ENCODE measurements at regions not wholly inside any gene's neighbourhood (a gene's known extent, or its start where the extent isn't known, plus 50 kb on each side); places are given as distances from the start of the nearest gene placed in this dataset.
A peak's percentile ranks its signal among the peaks of the same experiment; 100 is the strongest.
"Not testable (repeated sequence)": the region's sequence is repeated elsewhere in the genome, so short reads cannot be mapped to it uniquely, and the experiment has no call there.

DNA sequence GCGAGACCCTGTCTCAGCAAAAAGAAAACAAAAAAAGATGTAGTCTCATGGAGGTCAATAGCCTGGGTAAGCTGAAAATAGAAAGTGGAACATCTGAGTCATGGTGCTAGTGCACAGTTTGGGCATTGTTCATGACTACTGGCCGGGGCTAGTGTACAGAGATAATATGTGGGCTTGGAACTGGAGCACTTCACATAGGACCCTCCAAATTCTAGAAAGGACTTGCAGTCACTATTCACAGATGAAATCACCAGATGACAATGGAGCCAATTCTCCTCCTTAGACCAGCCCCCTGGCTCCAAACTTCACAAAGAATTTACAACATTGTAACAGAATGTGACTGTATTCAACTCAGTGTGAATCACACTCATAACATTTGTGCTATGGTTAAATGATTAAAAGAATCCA is 367.8 kb upstream of the SLC7A11 start:
- DNase-seq, result no peak

DNA sequence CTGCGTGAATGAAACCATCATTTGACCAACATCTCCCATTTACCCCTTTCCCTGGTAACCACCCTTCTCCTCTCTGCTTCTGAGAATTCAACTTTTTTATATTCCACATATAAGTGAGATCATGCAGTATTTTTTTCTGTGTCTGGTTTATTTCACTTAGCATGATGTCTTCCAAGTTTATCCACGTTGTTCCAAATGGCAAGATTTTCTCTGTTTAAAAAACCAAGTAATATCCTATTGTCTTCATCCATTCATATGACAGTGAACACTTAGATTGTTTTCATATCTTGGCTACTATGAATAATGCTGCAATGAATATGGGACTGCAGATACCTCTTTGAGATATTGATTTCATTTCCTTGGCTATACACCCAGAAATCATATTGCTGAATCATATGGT is 362.4 kb upstream of the SLC7A11 start:
- no peak for DNase-seq

DNA sequence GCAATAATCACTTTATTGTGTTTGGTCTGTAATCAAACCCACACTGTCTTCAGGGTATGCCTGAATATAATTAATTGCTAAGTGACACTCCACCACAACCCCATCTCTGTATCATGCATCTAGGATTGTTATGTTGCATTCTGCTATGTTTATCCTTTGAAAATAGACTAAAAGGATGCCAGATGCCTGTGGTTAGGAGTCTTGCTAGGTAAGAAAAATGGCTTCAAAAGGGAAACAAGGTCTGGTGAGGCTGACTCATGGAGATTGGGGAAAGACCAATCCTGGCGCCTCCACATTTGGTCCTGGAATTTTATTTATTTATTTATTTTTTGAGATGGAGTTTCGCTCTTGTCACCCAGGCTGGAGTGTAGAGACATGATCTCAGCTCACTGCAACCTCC is 360.5 kb upstream of the SLC7A11 start:
- DNase-seq, result no peak

DNA sequence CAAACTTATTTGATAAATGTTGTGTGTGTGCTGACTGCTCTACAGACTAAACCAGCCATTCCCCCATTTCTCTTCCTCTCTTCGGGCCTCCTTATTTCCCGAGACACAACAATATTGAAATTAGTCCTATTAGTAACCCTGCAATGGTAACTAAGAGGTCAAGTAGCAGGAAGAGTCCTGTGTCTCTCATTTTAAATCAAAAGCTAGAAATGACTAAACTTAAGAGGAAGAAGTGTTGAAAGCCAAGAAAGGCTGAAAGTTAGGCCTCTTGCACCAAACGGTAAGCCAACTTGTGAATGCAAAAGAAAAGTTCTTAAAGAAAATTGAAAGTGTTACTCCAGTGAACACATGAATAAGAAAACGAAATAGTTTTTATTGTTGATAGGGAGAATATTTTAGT is 357.8 kb upstream of the SLC7A11 start:
- no peak for DNase-seq

DNA sequence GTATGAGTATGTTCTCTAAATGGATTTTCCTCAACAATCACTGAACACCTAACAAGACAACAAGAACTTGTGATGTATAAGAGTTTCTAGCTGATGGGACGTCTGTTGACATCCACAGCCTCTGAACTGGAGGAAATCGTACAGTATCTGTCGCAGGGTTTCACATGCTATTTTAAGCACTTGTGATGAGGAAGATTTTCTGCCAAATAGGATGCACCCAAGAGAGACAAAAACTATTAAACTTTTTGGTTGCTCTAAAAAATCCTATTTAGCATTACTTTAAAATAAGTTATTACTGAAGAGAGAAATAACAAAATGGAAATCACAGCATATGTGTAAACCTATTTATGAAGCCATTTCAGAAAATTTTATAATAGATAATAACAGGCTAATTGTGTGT is 356.1 kb upstream of the SLC7A11 start:
- no peak for DNase-seq

DNA sequence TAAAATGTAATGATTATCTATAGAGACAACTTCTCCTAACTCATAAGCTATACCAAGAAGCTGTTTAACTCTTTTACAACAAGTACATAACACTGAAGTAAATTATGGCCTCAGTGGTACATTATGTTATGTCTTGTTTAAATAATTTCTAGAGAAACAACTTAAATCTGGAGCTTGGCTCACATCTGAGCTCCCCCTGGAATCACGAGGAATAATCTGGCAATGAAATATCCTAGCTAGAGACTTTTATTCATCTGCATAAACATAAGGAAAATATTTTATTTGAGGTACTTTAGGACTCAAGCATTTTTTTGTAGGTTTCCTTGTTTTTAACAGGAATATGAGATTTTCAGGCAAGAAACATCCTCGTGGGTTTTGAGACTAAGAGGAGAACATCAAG is 354.7 kb upstream of the SLC7A11 start:
- DNase-seq, result no peak

DNA sequence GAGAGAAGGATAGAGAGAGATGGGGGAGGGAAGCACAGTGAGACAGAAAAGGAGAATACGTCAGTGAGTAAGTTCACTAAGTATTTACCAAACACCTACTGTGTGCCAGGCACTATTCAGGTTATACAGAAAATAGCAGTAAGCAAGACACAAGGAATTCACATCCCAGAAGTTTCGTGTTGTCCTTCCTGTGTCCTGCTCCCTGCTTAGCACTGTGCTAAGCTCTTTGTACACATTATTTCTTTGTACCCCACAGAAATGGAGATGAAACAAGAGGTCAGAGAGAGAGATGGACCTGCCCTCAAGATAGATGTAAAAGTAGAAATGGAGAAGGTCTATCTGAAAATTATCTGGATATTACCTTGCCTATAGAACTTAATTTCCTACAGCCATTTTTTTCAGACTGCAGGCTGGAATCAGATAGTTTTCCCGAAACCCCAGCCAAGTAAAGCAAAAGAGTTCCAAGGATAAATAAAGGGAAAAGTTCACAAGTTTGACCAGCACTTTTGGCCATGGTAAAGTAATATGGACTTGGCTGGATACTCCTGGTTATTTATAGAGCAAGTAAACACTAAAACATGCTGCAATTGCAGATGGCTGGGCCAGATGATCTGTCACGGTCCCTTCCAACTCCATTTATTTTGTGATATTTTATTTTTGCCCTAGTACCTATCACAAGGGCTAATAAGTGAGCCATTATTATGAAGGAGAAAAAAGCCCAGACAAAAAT is 353.7 kb upstream of the SLC7A11 start:
- no peak for DNase-seq

DNA sequence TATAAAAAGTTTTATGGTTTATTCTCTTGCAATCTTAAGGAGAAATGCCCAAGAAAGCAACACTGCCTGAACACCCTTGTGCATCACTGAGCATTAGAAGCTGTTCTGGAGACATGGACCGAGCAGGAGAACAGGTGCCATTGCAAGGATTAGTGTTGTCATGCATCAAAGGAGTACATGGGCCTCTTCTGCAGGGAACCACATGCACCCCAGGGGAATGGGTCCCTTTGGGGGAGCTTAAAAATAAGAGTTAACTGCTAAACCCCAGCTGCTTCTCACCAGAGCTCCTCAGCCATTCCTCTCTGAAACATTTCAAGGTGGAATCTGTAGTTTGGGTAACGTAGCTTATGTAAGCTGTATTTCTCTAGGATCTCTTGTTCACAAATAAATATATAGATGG is 353.0 kb upstream of the SLC7A11 start:
- no peak for DNase-seq

DNA sequence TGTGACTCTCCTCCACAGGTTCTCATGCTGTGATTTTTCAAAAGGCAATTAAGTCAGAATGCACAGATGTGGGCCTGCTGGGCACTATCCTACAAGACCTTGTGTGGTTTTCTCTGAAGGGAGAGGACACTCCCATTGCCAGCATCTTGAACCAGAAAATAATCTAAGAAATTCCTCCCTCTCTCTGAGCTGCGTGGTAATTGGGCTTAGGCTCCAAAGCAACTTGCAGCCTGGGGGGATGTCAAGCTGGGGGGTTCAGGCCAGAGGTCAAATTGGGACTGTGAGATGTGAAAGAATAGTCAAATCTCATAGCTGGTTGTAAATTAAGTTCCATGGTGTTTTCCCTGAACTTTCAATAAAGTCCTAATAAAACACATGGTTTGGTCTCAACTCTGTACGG is 350.6 kb upstream of the SLC7A11 start:
- no peak for DNase-seq

DNA sequence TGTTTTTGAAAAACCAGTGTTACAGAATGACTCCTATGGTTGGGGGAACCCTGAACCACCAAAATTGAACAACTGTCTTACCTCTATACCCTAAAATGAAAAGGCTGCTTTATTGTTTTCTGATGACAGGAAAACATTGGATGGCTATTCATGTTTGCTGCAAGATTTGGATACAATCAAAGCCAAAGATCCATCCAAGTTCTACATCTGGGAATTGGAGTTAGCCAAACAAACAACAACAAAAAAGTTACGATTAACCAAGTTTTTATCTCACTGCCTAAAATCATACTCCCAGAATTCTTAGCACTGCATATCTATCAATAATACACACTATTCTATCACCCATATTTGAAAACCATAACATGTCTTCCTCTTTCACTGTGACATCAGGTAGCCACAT is 349.7 kb upstream of the SLC7A11 start:
- DNase-seq, result no peak

DNA sequence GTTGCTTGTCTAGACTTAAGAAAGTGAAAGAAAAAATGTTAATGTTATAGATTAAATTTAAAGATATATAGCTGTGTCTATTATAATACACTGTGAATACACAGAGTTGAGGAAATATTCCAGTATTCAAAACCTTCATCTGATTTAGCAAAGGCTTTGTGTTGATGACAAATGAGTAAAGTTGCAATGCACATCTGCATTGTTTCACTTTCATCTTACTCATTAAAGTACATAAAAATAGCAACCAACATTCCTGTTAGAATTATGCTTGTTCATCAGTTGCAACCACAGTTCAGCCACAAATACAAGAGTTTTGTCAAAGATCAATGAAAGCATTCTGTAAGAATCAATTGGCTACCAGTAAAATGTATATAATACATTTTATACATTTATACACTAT is 346.4 kb upstream of the SLC7A11 start:
- DNase-seq, result no peak

DNA sequence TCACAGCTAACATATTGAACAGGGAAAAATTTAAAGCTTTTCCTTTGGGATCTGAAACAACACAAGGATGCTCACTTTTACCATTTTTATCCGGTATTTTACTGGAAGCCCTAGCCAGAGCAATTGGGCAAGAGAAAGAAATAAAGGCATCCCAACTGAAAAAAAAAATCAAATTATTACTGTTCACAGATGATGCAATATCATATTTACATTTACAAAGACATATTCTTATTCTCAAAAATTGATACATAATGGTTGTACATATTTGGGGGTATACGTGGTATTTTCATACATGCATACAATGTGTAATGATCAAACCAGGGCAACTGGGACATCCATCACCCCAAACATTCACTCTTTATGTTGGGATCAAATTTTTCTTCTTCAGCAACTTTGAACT is 337.0 kb upstream of the SLC7A11 start:
- no peak for DNase-seq

DNA sequence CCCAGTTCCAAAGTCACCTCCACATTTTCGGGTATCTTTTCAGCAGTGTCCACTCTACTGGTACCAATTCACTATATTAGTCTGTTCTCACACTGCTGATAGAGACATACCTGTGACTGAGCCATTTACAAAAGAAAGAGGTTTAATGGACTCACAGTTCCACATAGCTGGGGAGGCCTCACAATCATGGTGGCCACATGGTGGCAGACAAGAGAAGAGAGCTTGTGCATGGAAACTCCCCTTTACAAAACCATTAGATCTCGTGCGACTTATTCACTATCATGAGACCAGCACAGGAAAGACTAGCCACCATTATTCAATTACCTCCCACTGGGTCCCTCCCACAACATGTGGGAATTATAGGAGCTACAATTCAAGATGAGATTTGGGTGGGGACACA is 335.7 kb upstream of the SLC7A11 start:
- not testable (repeated sequence) for DNase-seq

DNA sequence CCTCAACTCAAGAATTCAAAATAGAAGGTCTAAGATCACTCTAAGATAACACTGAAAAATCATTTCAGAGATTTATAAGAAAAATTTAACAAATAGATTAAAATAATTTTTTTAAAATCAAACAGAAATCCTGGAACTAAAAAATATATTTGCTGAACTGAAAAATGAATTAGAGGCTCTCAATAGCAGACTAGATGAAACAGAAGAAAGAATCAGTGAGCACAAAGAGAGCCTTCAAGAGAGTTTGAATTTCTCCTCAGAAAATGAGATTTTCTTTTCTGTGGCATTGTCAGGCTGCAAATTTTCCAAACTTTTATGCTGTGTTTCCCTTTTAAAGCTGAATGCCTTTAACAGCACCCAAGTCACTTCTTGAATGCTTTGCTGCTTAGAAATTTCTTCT is 335.0 kb upstream of the SLC7A11 start:
- DNase-seq, result no peak

DNA sequence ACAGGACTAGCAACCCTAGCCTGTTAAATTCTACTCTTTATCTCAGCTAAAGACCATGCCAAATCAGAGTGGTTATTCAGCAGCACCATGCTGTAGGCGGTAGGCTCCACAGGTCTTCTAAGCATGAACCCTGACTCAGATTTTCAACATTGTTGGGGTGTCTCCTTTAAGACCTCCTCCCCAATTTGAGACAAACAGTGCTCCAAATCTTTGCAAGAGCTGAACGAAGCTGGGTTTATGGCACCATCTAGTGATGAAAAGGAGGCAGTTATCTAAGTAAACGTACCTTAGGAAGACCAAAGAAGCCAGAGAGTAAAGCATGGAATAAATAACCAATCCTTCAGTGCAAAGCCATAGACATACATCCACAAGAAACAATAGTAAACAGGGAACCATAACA is 334.5 kb upstream of the SLC7A11 start:
- DNase-seq, result peak in 1 of 5 experiments; percentile 9

DNA sequence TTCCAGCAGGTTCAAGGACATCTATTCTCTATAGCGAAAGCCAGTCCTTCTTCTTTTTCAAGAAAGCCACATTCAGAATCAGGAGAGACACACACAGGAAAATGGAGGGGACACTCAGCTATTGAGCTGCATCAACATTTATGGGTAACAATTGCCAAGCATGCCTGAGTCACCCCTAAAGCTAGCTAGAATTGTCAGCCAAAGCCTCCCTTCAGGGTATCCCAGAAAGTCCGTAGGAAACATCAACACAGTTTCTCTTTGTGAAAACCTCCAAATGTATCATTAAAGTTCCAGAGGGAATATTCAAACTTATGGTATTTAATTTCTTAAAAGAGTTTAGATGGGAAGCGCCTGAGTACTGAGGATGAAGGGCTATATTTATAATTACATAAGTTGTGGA is 331.1 kb upstream of the SLC7A11 start:
- DNase-seq, result no peak

DNA sequence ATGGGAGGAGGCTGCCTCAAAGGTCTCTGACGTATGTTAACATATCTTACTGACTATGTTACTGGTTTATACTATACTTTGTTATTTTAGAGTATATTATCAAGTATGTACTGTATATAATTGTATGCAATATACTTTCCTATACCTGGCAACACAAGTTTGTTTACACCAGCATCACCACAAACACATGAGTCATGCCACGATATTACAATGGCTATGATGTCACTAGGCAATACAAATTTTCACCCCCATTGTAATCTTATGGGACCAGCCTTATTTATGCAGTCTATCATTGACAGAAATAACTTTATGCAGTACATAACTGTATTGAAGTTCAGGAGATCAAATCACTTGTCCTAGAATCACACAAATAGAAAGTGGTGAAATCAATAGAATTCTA is 329.9 kb upstream of the SLC7A11 start:
- no peak for DNase-seq

DNA sequence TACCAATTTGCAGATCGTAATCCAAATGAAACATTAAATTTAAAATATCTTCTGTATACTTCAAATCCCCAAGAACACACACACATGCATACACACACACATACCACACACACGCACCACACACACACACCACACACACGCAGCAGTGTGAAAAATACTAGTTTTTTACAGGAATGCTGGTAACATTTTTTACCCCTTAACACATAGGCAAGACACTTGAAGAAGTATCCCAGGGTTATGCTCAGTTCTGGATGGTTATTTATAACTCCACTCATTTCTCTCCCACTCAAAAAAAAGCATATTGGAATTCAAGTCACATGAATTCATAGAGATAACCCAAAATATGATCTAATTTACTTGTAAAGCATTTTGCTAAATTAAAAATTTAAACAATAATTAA is 325.5 kb upstream of the SLC7A11 start:
- DNase-seq, result no peak

DNA sequence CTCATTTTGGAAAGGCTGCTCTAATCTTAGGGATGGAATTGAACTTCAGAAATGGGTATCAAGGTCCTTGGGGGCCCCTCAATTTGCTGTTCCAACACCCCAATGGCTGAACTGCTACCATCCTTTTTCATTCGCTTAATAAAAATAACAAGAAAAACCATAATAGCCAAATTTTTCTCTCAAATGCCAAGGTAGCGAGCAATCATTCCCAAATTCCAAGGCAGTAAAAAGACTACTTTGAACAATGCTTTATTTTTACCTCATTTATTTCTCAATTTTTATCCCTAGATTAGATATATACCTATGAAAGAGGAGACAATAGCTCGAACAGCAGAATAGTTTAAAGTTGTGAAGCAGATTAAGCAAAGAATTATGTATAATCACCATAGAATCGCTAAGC is 323.4 kb upstream of the SLC7A11 start:
- no peak for DNase-seq

DNA sequence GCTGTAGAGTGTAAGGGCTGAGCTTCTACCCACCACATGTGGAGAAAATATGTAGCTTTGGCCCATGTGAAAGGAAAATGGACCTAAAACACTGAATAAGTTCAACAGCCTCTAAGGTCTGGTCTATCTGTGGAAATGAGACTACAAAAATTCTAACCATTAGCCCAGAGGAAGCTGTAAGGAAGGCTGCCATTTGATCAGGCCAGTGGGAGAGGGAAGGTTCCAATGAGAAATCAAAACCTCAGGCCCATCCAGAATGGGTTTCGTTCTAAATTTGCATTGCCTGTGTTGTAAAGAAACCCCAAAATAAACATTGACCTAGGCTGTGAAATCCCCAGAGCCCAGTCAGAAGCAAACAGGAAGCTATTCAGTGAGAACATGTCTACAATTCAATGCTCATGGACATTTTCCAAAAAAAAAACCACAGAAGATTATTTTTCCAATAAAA is 320.4 kb upstream of the SLC7A11 start:
- DNase-seq, result no peak

DNA sequence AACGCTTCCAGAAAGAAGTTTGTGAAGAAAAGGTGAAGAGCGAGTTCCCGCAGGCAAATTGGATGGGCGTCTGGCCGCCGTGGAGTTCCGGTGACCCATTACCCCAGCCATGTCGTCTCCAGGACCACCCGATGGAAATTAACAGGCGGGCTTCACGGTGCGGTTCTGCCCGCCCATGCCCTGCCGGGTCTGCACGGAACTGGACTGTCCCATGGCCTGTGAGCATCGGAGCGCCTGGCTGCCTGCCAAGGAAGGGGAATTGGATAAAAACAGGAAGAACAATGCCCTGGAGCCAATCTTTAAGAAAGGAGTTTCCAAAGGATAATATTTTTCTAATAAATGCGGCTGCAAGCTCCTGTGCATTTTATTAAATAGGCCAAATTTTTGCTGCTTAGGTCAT is 319.8 kb upstream of the SLC7A11 start:
- no peak for DNase-seq

DNA sequence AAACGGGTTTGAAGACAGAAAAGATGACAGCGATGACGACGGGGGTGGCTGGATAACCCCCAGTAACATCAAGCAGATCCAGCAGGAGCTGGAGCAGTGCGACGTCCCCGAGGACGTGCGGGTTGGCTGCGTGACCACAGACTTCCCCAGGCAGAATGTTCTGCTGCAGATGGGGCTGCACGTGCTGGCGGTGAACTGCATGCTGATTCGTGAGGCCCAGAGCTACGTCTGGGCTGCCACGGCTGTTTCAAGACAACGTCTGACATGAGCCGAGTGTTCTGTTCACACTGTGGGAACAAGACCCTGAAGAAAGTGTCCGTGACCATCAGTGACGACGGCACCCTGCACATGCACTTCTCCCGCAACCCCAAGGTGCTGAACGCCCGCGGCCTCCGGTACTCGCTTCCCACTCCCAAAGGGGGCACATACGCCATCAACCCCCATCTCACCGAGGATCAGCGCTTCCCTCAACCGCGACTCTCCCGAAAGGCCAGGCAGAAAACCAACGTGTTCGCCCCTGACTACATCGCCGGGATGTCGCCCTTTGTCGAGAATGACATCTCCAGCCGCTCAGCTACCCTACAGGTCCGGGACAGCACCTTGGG is 319.2 kb upstream of the SLC7A11 start:
- DNase-seq, result no peak

DNA sequence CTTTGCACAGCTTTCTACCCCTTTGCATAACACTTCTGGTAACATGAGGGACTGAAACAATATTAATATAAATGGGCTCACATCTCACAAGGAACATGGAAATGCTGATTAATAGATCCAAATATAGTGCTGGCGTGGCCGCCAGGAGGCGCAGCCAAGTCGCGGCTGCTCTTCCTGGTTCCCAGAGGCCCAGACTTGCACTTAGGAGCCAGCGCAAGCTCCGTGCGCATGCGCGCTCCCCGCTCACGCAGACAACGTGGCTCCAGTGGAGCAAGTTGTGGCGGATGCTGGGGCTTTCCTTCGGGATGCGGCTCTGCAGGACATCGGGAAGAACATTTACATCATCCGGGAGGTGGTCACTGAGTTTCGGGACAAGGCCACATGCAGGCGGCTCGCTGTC is 318.3 kb upstream of the SLC7A11 start:
- no peak for DNase-seq

DNA sequence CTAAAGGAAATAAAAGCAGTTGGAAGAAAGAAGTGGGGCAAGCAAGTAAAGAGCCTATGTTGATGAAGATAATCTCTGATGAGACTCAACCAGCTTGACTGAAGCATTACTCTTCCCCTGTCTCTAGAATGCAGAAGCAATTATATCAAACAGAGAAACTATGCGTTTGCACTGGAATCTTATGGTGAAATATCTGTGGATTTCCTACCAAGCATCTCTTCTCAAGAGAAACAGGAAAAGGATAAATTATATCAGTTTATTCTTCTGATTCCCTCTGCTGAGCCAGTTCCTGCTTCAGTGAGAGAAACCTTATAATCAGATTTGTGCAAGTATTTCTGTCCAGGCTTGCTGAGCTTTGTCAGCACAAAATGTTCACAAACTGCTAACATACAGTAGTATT is 316.7 kb upstream of the SLC7A11 start:
- DNase-seq, result no peak

DNA sequence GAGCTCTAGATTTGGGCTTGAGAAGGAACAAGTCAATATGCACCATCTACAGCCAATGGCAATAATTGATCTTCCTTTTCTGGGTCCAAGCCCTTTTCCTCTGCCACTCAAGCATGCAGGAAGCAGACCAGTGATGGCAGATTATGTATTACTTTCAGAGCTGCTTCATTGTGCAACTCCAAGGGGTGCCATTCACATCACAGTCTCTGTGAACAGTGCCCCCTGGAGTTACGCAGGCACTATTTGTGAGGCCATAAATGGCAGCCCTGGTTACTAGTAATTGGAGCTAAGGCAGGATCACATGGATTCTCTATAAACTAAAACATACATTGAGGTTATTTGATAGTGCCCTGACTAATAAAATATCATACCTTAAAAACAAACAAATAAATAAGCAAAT is 313.4 kb upstream of the SLC7A11 start:
- peak in 1 of 5 experiments; percentile 22 for DNase-seq

Measured in T-helper 2 cell (primary cell).